ENCODE measurements at regions not wholly inside any gene's neighbourhood (a gene's known extent, or its start where the extent isn't known, plus 50 kb on each side); places are given as distances from the start of the nearest gene placed in this dataset.

DNA sequence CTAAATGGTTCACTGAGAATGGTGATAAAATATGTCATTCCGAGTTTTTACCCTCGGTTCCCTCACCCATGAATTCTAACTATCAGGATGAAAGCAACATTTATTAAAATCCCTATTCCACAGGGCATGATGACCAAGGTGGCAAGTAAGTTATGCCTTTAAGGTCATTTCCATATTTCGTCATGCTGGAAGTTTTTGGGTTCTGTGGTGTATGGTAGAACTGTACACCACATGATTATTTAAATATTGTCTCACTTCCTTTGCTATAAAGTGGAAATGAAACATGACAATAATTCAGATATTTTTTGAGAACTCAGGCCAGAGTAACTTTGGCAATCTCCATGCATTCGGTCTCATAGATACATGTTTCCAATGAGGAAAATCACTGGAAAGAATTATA lies 68.5 kb upstream of the CARD18 start:
- WGBS = 89% methylated on average over 4 of the region's 4 CpGs
- ATAC-seq (no peak), DNase-seq (no peak)
- Histone ChIP-seq H3K4me1 (ENCODE audit: control insufficient read depth, insufficient read depth, low read length) (no peaks in the 10 kb centered on the region), H3K4me3 (ENCODE audit: low read length) (no peak overlapping the region), H3K27ac (ENCODE audit: low read length) (no peak overlapping the region), H3K27me3 (ENCODE audit: control insufficient read depth, insufficient read depth) (no peaks in the 10 kb centered on the region), H3K9me3 (ENCODE audit: control insufficient read depth, low read length) (no peaks in the 10 kb centered on the region)
- intact Hi-C loops (cut with DNase I) = no loop called here

DNA sequence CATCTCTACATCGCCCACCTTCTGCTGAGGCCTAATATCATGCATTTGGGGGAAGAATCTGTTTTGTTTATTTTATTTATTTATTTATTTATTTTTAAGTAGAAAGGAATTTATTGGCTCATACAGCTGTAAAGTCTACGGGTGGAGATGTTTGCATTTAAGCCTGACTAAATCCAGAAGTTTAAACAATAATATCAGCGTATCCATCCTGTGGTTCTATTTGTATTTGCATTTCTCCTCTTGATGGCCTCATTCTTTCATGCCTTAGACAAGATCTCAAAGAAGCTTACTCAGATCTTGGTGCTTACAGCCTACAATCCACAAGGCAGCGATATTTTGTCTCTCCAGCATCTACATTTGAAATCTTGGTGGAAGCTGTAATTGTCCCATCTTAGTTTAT lies 67.1 kb upstream of the CARD18 start:
- ATAC-seq = no peak
- WGBS = 92% methylated on average over 4 of the region's 4 CpGs

DNA sequence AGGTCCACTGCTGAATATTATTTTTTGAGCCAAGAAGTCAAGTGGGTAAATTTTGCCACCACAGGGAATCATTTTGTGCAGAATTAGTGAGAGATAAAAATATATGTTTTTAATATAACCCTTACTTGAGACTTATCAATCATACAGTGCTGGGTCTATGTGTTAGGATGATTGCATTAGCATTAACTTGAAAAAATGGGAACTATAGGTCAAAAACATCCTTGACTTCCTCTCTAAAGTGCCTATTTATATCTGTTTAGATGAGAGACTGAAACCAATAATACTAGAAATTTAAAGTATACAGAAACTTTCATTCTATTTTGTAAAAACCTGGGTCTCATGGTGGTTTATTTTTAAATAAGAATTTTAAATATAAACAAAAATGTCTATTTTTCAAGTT lies 65.1 kb upstream of the CARD18 start:
- no peak overlapping the region for H3K4me3 ChIP-seq (ENCODE audit: low read length)
- DNase-seq = no peak
- intact Hi-C loops (cut with DNase I) = no loop called here
- ATAC-seq = no peak
- no peaks in the 10 kb centered on the region for H3K27me3 ChIP-seq (ENCODE audit: control insufficient read depth, insufficient read depth)
- H3K4me1 ChIP-seq (ENCODE audit: control insufficient read depth, insufficient read depth, low read length) = no peaks in the 10 kb centered on the region
- no peaks in the 10 kb centered on the region for H3K9me3 ChIP-seq (ENCODE audit: control insufficient read depth, low read length)
- H3K27ac ChIP-seq (ENCODE audit: low read length) = no peak overlapping the region

More for the DNA sequence above, 67.1 kb upstream of the CARD18 start:
- H3K9me3 ChIP-seq (ENCODE audit: control insufficient read depth, low read length) = no peaks in the 10 kb centered on the region
- no peak overlapping the region for H3K4me3 ChIP-seq (ENCODE audit: low read length)
- H3K27ac ChIP-seq (ENCODE audit: low read length) = no peak overlapping the region
- H3K4me1 ChIP-seq (ENCODE audit: control insufficient read depth, insufficient read depth, low read length) = no peaks in the 10 kb centered on the region
- no peaks in the 10 kb centered on the region for H3K27me3 ChIP-seq (ENCODE audit: control insufficient read depth, insufficient read depth)
- no peak for DNase-seq
- intact Hi-C loops (cut with DNase I) = no loop called here

DNA sequence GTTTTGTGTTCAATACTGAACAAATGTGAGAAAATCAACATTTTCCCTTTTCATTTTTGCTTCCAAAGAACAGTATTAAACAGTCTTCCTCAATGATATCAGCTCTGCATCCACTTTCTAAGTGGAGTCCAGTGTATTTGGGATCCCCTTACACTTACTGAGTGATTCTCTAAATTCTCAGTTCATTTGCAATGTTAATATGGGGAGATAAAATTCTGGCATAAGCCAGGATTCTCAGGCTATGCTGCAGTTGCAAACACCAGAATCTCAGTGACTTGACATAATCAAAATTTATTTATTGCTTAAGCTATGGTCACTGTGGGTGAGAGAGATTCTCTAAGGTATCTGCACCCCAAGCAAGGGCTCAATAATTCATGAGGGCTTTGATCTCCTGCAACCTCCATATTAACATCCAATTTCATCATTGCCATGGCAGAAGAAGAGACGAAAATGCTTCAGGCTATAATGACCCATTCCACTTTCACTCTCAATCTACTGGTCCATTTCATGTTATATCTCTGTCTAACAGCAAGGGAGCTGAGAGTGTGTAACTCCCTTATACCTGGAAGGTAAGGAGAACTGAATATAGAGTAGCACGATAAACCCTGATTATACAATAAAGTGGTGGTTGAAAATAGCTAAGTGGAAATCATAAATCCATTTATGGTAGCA lies 64.1 kb upstream of the CARD18 start:
- 92% methylated on average over 2 of the region's 2 CpGs for WGBS
- ATAC-seq (no peak), DNase-seq (no peak)
- Histone ChIP-seq H3K4me3 (ENCODE audit: low read length) (no peak overlapping the region), H3K27ac (ENCODE audit: low read length) (no peak overlapping the region), H3K27me3 (ENCODE audit: control insufficient read depth, insufficient read depth) (no peaks in the 10 kb centered on the region), H3K9me3 (ENCODE audit: control insufficient read depth, low read length) (no peaks in the 10 kb centered on the region), H3K4me1 (ENCODE audit: control insufficient read depth, insufficient read depth, low read length) (no peaks in the 10 kb centered on the region)
- intact Hi-C loops (cut with DNase I) = no loop called here

DNA sequence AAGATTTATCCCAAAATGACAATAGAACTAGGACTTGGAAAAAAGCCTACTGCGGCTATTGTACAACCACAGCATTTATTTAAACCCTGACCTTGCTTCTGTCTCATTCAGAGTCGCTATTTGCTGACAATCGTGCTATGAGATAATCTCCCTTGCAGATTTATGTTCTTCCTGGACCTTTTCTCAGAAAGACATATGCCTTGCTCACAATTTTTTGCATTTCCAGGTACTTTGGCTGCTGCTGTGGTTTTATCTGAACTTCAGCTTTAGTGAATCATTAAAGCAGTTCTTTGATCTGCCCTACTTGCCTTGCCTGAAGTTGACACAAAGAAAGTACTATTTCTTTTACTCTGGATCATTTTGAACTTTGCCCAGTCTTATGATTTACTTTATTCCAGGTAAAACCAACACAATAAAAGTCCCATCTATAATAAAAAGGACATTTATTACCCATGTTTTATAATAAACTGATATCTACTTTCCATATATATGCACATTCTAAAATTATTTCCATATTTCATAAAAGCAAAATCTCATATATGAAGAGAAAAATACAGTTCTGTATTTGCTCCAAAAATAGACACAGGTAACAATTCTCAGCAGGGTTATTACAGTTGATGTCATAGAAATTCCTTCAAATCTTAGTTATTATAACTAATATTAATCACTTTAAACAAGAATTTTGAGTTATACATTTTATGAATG lies 63.4 kb upstream of the CARD18 start:
- no peaks in the 10 kb centered on the region for H3K9me3 ChIP-seq (ENCODE audit: control insufficient read depth, low read length)
- intact Hi-C loops (cut with DNase I) = no loop called here
- no peak overlapping the region for H3K4me3 ChIP-seq (ENCODE audit: low read length)
- 49% methylated on average over 3 of the region's 3 CpGs for WGBS
- no peak overlapping the region for H3K27ac ChIP-seq (ENCODE audit: low read length)
- no peaks in the 10 kb centered on the region for H3K27me3 ChIP-seq (ENCODE audit: control insufficient read depth, insufficient read depth)
- no peaks in the 10 kb centered on the region for H3K4me1 ChIP-seq (ENCODE audit: control insufficient read depth, insufficient read depth, low read length)
- ATAC-seq = no peak
- DNase-seq = no peak

DNA sequence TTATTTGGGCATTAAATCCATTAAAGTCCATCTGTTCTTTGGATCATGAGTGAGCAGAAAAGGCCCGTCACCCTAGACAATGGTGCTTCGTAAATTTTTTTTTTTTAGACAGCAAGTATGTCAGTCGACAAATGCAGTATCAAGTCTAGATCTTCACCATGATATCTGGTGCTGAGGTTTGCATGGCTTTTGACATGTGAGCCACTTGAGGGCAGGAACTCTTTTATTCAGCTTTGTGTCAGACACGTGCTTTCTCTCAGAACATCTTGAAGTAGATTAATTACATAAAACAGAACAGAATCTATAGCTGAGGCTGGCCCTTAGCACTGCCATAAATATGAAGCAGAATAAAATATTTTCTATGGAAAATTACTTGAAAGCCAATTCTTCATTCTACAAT lies 62.9 kb upstream of the CARD18 start:
- intact Hi-C loops (cut with DNase I) = no loop called here
- 70% methylated on average over 4 of the region's 4 CpGs for WGBS
- Histone ChIP-seq H3K4me3 (ENCODE audit: low read length) (no peak overlapping the region), H3K9me3 (ENCODE audit: control insufficient read depth, low read length) (no peaks in the 10 kb centered on the region), H3K27ac (ENCODE audit: low read length) (no peak overlapping the region), H3K27me3 (ENCODE audit: control insufficient read depth, insufficient read depth) (no peaks in the 10 kb centered on the region), H3K4me1 (ENCODE audit: control insufficient read depth, insufficient read depth, low read length) (no peaks in the 10 kb centered on the region)
- no peak for ATAC-seq
- DNase-seq = no peak

DNA sequence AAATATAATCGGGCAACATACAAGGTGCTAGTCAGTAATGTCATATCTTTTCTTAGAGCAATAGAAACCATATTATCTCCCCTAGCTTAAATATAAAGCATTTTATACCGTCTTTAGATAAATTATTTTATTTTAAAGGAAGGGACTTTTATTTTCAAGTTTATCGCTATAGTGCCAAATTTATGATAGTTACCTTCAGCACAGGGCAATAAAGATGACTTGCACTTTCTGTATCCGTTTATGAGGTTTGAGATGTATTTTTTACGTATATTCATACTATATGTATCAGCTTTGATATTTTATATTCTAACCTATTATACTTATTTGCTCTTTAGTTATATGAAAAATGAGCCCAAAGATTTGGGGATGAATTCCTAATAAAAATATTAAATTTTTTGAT lies 61.6 kb upstream of the CARD18 start:
- 68% methylated on average over 5 of the region's 5 CpGs for WGBS
- Histone ChIP-seq H3K4me3 (ENCODE audit: low read length) (no peak overlapping the region), H3K27me3 (ENCODE audit: control insufficient read depth, insufficient read depth) (no peaks in the 10 kb centered on the region), H3K9me3 (ENCODE audit: control insufficient read depth, low read length) (no peaks in the 10 kb centered on the region), H3K27ac (ENCODE audit: low read length) (no peak overlapping the region), H3K4me1 (ENCODE audit: control insufficient read depth, insufficient read depth, low read length) (no peaks in the 10 kb centered on the region)
- DNase-seq (no peak), ATAC-seq (no peak)
- intact Hi-C loops (cut with DNase I) = no loop called here

DNA sequence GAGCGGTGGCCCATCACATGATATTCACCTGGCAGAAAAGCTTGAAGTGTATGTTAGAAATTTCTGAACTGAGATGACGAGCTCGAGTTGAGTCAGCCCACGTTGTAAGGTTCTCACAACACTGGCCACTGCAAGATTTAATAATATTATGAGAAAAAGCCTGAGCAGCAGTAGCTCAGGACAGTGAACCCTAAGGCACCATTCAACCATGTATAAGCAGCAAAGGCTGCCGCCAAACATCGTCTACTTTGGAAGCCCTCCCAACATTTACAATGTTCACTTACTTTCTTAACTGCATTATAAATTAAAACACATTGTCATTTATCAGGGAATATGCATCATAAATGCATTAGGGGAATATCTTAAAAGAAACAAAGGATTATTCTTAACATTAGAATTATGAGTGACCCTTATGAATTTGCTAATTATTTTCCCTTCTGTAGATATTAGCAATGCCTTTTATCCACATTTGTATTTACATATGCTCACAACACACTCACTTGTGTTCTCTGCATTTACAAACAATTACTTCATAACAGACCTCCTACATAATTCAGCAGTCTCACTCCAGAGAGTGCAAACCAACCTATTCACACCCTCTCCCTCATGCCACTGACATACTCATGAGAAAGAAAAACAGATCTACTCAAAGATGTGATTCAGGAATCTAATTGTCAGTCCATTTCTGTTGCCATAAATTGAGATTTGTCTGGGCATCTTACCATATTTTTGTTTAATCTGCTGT lies 57.7 kb upstream of the CARD18 start:
- H3K27ac ChIP-seq (ENCODE audit: low read length) = no peak overlapping the region
- ATAC-seq (no peak), DNase-seq (no peak)
- intact Hi-C loops (cut with DNase I) = no loop called here
- H3K9me3 ChIP-seq (ENCODE audit: control insufficient read depth, low read length) = no peaks in the 10 kb centered on the region
- H3K4me3 ChIP-seq (ENCODE audit: low read length) = no peak overlapping the region
- 86% methylated on average over 6 of the region's 6 CpGs for WGBS
- no peaks in the 10 kb centered on the region for H3K27me3 ChIP-seq (ENCODE audit: control insufficient read depth, insufficient read depth)
- no peaks in the 10 kb centered on the region for H3K4me1 ChIP-seq (ENCODE audit: control insufficient read depth, insufficient read depth, low read length)

DNA sequence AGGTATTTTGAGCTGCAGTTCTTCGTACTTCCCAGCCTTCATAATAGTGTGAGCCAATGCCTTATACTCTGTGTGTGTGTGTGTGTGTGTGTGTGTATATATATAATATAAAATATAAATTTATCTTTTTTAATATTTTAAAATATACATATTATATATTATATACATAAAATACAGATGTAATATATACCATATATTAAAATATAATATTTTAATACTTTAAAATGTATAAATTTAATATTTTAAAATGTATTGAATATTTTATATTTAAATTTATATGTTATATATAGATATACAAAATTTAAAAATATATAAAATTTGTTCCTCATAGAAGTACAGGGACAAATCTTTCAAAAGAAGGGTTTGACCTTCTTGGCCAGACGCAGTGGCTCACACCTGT lies 53.7 kb upstream of the CARD18 start:
- intact Hi-C loops (cut with DNase I) = no loop called here
- Histone ChIP-seq H3K4me3 (ENCODE audit: low read length) (no peak overlapping the region), H3K27ac (ENCODE audit: low read length) (no peak overlapping the region), H3K4me1 (ENCODE audit: control insufficient read depth, insufficient read depth, low read length) (no peaks in the 10 kb centered on the region), H3K27me3 (ENCODE audit: control insufficient read depth, insufficient read depth) (no peaks in the 10 kb centered on the region), H3K9me3 (ENCODE audit: control insufficient read depth, low read length) (no peaks in the 10 kb centered on the region)
- WGBS = 94% methylated on average over 2 of the region's 2 CpGs
- ATAC-seq (no peak), DNase-seq (no peak)

DNA sequence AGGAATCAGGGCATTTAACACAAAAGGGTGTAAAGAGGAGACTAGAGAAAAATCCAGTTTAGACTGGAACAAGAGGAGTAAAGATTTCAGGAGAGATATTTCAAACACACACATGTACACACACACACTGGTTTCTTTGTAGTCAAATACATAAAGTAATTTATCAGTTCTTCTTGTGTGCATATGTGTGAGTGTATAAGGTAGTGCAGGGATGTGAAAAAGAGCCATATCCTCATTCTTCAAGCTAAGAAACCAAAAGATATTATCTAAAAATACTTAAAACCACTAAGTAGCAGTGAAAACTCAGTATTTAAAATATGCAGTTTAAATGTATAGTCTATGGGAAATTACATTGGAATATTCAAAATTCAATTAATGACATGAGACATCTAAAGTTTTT lies 52.5 kb upstream of the CARD18 start:
- Histone ChIP-seq H3K4me3 (ENCODE audit: low read length) (no peak overlapping the region), H3K9me3 (ENCODE audit: control insufficient read depth, low read length) (no peaks in the 10 kb centered on the region), H3K27me3 (ENCODE audit: control insufficient read depth, insufficient read depth) (no peaks in the 10 kb centered on the region), H3K27ac (ENCODE audit: low read length) (no peak overlapping the region), H3K4me1 (ENCODE audit: control insufficient read depth, insufficient read depth, low read length) (no peaks in the 10 kb centered on the region)
- DNase-seq (no peak), ATAC-seq (no peak)
- intact Hi-C loops (cut with DNase I) = no loop called here

DNA sequence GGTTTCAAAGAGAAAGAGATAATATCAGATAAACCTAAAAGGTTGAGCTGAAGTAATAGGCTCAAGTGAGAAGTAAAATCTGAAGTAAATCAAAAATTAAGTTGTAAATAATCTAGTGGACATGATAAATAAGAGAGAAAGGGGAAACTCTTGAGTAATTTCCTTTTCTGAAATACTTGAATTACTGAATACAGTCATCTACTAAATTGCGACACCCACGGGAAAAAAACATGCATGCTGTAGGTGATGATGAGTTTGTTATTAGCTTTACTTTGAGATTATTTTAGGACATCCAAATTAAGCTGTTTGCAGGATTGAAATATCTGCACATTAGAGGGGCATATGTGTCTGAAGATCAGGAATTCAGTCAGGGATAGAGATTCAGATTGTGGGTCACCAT lies 50.0 kb upstream of the CARD18 start:
- intact Hi-C loops (cut with DNase I) = no loop called here
- Histone ChIP-seq H3K9me3 (ENCODE audit: control insufficient read depth, low read length) (no peaks in the 10 kb centered on the region), H3K27me3 (ENCODE audit: control insufficient read depth, insufficient read depth) (no peaks in the 10 kb centered on the region), H3K4me3 (ENCODE audit: low read length) (no peak overlapping the region), H3K4me1 (ENCODE audit: control insufficient read depth, insufficient read depth, low read length) (no peaks in the 10 kb centered on the region), H3K27ac (ENCODE audit: low read length) (no peak overlapping the region)
- 82% methylated on average over 2 of the region's 2 CpGs for WGBS
- ATAC-seq (no peak), DNase-seq (no peak)
